GM21717 (cell line): ENCODE measurements at regions not wholly inside any gene's neighbourhood (a gene's known extent, or its start where the extent isn't known, plus 50 kb on each side); places are given as distances from the start of the nearest gene placed in this dataset.
"Not testable (repeated sequence)": the region's sequence is repeated elsewhere in the genome, so short reads cannot be mapped to it uniquely, and the experiment has no call there.

Experiments
- ATAC-seq: cut with Tn5 transposase; IDR thresholded peaks from one replicate; pipeline ENCODE4 v1.9.1; 2021; ENCODE audit warnings: mild to moderate bottlenecking, moderate library complexity; ENCODE audit not compliant: unreplicated experiment

- ATAC-seq = not testable (repeated sequence)
These were observed 53.6 kb upstream of the MAPK10 start for GRCh38 chr4:86413426-86413825.

- no peak for ATAC-seq
These were observed 54.8 kb upstream of the MAPK10 start for GRCh38 chr4:86414686-86415085.

DNA sequence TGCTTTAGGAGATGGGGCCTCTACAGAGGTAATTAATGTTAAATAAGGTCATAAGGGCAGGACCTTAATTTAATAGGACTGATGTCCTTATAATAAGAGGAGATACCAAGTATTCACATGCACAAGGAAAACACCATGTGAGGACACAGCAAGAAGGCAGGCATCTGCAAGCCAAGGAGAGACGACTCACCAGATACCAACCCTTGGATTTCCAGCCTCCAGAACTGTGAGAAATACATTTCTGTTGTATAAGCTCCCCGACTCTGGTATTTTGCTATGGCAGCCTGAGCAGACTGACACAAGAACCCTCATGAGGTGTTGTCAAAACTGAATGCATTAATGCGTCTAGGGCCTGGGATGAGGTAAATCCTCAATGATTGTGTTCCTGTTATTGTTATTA is 56.2 kb upstream of the MAPK10 start:
- no peak for ATAC-seq

- no peak for ATAC-seq
These were observed 61.6 kb upstream of the MAPK10 start for GRCh38 chr4:86421461-86421860.

DNA sequence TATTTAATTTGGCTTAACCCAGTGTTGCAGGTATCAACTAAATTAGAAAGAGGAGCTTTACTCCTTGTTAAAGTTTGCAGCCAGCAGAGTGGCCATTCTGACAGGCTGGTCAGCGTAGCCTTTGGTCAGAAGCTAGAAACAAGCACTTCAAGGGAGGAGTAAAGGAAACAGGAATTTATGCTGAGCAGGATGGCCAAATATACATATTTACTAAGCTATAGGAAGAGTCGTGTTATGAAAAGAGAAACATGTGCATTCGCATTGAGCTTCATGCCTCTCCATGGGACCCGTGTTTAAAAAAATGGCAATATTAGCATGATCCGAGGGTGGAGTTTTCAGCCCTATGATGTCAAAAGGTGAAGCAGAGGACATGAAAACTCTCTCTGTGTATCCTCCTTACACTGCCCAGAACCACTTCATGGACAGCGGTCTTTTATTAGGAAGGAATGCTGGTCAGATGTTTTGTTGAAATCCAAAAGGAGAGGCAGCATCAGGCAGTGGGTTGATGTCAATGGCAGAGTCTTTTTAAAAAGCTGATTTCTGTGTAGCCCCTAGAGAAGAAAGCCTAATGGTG is 71.8 kb upstream of the MAPK10 start:
- ATAC-seq = no peak

GRCh38 chr4:86432559-86433134 is 72.8 kb upstream of the MAPK10 start:
- ATAC-seq = no peak

GRCh38 chr4:86439293-86439692 is 79.4 kb upstream of the MAPK10 start:
- ATAC-seq = no peak

DNA sequence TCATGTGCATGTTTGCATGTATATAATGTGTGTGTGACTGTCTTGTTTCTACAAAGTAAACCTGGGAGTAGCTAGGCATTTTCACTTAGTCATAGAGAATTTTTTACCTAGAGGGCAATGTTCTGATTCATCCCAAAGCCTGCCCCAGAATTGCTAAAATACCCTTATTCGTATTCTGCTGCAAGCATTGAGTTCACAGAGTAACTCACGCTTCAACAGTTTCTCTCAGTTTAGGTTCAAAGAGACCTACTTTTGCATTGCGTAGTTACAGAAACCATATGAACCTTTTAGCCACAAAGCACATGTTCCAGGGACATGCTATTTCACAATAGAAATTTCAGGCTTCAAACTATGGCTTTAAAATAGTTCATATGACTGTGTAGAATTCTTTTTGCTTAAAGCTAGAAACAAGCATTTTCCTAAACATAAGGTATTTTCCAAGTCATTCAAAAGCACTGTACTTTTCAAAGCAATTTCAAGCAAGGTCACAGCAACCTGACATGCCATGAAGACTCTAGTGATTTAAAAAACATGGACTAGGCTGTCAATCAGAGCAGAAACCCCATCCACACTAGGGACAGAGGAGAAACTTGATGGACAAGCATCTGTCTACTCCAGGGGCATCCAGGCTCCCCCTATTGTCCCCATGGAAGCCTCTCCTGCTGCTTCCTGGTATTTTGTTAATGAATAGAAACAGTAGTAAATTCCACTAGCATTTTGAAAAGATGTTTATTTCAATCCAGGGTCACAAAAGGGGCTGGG is 81.5 kb upstream of the MAPK10 start:
- no peak for ATAC-seq

DNA sequence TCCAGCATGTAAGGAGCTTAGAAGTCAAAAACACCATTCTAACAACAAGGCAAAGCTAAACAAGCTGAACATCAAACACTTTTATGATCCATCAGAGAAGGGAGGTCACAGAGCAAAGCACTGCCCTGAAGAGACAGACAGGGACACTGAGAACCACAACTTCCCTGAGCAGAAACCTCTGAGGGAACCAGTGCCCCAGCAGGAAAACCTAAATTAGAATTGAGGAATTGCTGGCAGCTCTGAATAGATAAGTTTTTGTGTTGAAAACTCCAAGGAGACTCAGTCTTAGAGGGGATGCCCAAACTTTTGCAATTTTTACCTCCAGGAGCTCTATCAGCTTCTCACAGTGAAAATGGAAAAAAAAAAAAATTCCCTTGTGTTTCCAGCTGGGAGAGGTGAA is 83.0 kb upstream of the MAPK10 start:
- ATAC-seq = no peak

DNA sequence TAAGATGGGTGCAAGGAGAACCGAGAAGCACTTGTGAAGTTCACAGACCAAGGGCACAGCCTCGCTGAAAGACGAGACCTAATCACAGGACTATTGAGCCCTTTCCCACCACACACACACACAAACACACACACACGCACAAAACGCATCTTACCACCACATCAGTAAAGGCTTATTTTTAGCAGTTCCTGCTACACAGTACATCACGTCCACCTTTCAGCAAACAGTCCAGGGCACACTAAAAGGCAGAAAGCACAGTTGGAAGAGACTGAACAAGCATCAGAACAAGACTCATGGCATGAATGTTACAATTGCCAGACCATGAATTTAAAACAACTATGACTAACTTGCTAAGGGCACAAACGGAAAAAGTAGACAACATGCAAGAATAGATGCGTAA is 83.6 kb upstream of the MAPK10 start:
- ATAC-seq = no peak

DNA sequence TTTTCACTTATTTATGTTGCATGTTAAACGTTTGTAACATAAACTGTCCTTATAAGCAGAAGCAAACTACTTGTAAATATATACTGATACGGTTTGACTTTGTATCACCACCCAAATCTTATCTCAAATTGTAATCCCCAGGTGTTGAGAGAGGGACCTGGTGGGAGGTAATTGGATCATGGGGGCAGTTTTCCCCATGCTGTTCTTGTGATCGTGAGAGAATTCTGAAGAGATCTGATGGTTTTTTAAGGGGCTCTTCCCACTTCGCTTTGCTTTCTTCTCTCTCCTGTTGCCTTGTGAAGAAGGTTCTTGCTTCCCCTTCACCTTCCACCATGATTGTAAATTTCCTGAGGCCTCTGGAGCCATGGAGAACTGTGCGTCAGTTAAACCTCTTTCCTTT is 87.1 kb upstream of the MAPK10 start:
- ATAC-seq = no peak

DNA sequence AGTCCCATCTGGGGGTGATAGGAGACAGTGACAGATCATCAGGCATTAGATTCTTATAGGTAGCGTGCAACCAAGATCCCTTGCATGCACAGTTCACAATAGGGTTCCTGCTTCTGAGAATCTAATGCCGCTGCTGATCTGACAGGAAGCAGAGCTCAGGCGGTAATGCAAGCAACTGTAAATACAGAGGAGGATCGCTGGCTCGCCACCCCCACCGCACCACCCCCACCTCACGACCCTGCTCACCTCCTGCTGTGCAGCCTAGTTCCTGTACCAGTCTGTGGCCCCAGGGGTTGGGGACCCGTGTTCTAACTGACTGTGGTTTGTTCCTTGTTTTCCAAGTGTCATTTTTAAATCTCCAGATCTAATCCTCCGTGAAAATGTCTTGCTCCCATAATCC is 89.0 kb upstream of the MAPK10 start:
- ATAC-seq = no peak

- no peak for ATAC-seq
These were observed 90.1 kb upstream of the MAPK10 start for GRCh38 chr4:86449746-86450588.

DNA sequence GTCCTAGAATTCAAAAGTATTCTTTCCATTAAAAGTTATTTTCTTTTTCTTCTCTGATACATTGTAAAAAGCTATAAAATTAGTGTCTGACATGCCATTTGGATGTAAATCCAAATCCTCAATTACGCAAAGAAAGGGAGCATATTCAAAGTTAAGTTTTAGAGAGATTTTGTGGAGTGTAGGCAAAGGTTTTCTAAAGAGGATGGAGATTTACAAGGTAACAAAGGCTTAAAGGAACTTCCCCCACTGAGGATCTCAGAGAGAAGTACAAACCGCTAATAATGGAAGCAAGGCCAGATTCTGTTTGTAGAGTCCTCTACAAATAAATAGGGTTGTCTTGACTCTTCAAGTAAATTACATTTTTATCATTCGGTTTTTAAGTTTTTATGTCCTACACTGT is 91.0 kb upstream of the MAPK10 start:
- ATAC-seq = no peak

GRCh38 chr4:86451560-86452330 is 91.9 kb upstream of the MAPK10 start:
- ATAC-seq = no peak

GRCh38 chr4:86452422-86452891 is 92.6 kb upstream of the MAPK10 start:
- ATAC-seq = no peak

DNA sequence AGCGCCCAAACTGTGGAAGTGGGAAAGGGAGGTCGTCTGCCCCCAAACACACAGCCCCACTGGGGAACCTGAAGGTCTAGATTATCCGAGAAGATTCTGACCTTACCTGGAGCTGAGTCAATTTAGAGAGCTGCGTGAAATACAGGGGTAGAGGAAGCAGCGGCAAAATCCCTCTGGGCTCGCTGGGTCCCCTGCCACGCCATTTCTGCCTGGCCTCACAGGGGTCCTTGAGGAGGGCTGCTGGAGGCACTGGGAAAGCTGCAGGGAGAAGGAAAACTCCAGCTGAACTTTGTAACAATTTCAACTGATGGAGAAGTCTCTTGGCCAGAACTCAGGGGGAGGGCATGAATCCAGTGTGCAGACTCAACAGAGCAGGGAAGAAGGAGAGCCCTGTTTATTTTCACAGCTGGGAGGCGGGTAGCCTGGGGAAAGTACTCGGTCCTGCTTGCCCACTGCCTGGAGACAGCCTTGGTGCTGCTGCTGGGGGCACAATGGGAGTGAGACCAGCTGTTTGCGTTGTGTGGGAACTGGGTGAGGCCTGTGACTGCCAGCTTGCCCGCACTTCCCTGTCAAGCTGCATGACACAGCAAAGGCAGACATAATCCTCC is 93.2 kb upstream of the MAPK10 start:
- no peak for ATAC-seq

DNA sequence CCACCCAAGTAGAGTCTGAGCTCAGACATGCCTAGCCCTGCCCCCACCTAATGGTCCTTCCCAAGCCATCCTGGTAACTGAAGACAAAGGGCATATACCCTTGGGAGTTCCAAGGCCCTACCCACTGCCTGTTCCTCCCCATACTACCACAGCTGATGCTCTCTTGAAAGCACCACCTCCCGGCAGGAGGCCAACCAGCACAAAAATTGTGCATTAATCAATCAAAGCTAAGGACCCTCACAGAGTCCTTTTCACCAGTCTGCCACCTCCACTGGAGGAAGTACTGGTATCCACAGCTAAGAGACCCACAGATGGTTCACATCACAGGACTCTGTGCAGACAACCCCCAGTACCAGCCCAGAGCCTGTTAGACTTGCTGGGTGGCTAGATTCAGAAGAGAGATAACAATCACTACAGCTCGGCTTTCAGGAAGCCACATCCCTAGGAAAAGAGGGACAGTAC is 93.8 kb upstream of the MAPK10 start:
- not testable (repeated sequence) for ATAC-seq

- ATAC-seq = no peak
These were observed 102.0 kb upstream of the MAPK10 start for GRCh38 chr4:86461849-86462248.

- ATAC-seq = no peak
These were observed 112.6 kb upstream of the MAPK10 start for GRCh38 chr4:86472377-86473019.
